ENCODE measurements at regions not wholly inside any gene's neighbourhood (a gene's known extent, or its start where the extent isn't known, plus 50 kb on each side); places are given as distances from the start of the nearest gene placed in this dataset.

GRCh38 chr6:106728296-106728870 lies 99.0 kb downstream of the QRSL1 start (continued):
- no peak for TF ChIP-seq ZBTB26 (CRISPR knock-in tag; IDR thresholded peaks at IDR 0.05)
- TF ChIP-seq CCNT2 (IDR thresholded peaks at IDR 0.05; ENCODE audit: borderline replicate concordance, extremely low read depth, insufficient read length, low read depth, low read length): no peak
- no peak for TF ChIP-seq MXD1 (CRISPR knock-in tag; IDR thresholded peaks at IDR 0.05; ENCODE audit: borderline replicate concordance, poor library complexity, severe bottlenecking)
- TF ChIP-seq MXI1 (IDR thresholded peaks at IDR 0.05; ENCODE audit: low read depth, low read length): no peak
- TF ChIP-seq ZNF785 (CRISPR knock-in tag; IDR thresholded peaks at IDR 0.05): no peak
- no peak for TF ChIP-seq ZNF75A (CRISPR knock-in tag; IDR thresholded peaks at IDR 0.05)
- TF ChIP-seq ZFX (CRISPR knock-in tag; IDR thresholded peaks at IDR 0.05): no peak
- no peak for TF ChIP-seq ZNF589 (CRISPR knock-in tag; IDR thresholded peaks at IDR 0.05; ENCODE audit: low read depth)
- TF ChIP-seq ATF4 (CRISPR knock-in tag; IDR thresholded peaks at IDR 0.05): no peak
- no peak for TF ChIP-seq FOXK1 (CRISPR knock-in tag; IDR thresholded peaks at IDR 0.05; ENCODE audit: borderline replicate concordance)

Measured in K562 (cell line).